Smooth muscle cell (in vitro differentiated cells): ENCODE measurements at regions not wholly inside any gene's neighbourhood (a gene's known extent, or its start where the extent isn't known, plus 50 kb on each side); places are given as distances from the start of the nearest gene placed in this dataset.

Source experiments
- DNase-seq: peaks from one replicate; lab custom pipeline; 2025; ENCODE audit not compliant: unreplicated experiment; lab: John Stamatoyannopoulos, UW
- H2AFZ ChIP-seq: fragments of 200-600 bp; sonication (generic); 2 replicates; pipeline ENCODE4 v1.6.0; 2016; ENCODE audit warnings: antibody characterized with exemption, low read depth, mild to moderate bottlenecking
- H3F3A ChIP-seq: fragments of 200-600 bp; sonication (generic); 2 replicates; pipeline ENCODE4 v1.6.0; 2017; ENCODE audit warnings: antibody characterized with exemption, low read depth
- H3K27ac ChIP-seq: fragments of 200-600 bp; sonication (generic); 2 replicates; pipeline ENCODE4 v1.5.1; 2016; ENCODE audit warnings: low read depth, mild to moderate bottlenecking
- H3K27me3 ChIP-seq: fragments of 200-600 bp; sonication (generic); 2 replicates; pipeline ENCODE4 v1.6.1; 2016; ENCODE audit warnings: low read depth, mild to moderate bottlenecking
- H3K36me3 ChIP-seq: fragments of 200-600 bp; sonication (generic); 2 replicates; pipeline ENCODE4 v1.5.1; 2016; ENCODE audit warnings: low read depth
- H3K4me1 ChIP-seq: fragments of 200-600 bp; sonication (generic); 2 replicates; pipeline ENCODE4 v1.5.1; 2016; ENCODE audit warnings: low read depth
- H3K4me2 ChIP-seq: fragments of 200-600 bp; sonication (generic); 2 replicates; pipeline ENCODE4 v1.6.0; 2016; ENCODE audit warnings: mild to moderate bottlenecking
- H3K4me3 ChIP-seq: fragments of 200-600 bp; sonication (generic); 2 replicates; pipeline ENCODE4 v1.5.1; 2016; ENCODE audit warnings: mild to moderate bottlenecking
- H3K79me2 ChIP-seq: fragments of 200-600 bp; sonication (generic); 2 replicates; pipeline ENCODE4 v1.6.0; 2016; ENCODE audit warnings: low read depth, mild to moderate bottlenecking
- H3K9ac ChIP-seq: fragments of 200-600 bp; sonication (generic); 2 replicates; pipeline ENCODE4 v1.6.0; 2016; ENCODE audit warnings: low read depth
- H3K9me3 ChIP-seq: fragments of 200-600 bp; sonication (generic); replicated peaks from 2 replicates; pipeline ENCODE4 v1.5.1; 2016; ENCODE audit warnings: low read depth
- H4K20me1 ChIP-seq: fragments of 200-600 bp; sonication (generic); 2 replicates; pipeline ENCODE4 v1.6.0; 2016; ENCODE audit warnings: low read depth
- CTCF ChIP-seq: fragments of 200-600 bp; sonication (generic); IDR thresholded peaks from 2 replicates; pipeline ENCODE4 v1.5.1; 2017; ENCODE audit warnings: borderline replicate concordance, mild to moderate bottlenecking, antibody characterized with exemption; ENCODE audit not compliant: insufficient read depth, poor library complexity, severe bottlenecking
- WGBS: methylation state at CpG from one replicate; pipeline ENCODE4 v1.1.7; 2016; ENCODE audit warnings: low lambda C conversion rate; 5-methylcytosine and 5-hydroxymethylcytosine counted together

- no peaks in the 10 kb centered on the region for H3K9me3 ChIP-seq
- H3K79me2 ChIP-seq: no peaks in the 10 kb centered on the region
- H3K27ac ChIP-seq: no peak overlapping the region
- WGBS: 73% methylated on average over 2 of the region's 2 CpGs
- H3K27me3 ChIP-seq: no peaks in the 10 kb centered on the region
- H3K36me3 ChIP-seq: no peaks in the 10 kb centered on the region
- no peaks in the 10 kb centered on the region for H3K4me1 ChIP-seq
- H2AFZ ChIP-seq: no peak overlapping the region
- no peaks in the 10 kb centered on the region for H3F3A ChIP-seq
- H3K4me3 ChIP-seq: no peak overlapping the region
- no peak overlapping the region for H3K4me2 ChIP-seq
- no peaks in the 10 kb centered on the region for H4K20me1 ChIP-seq
- H3K9ac ChIP-seq: no peak overlapping the region
- no peak for TF ChIP-seq CTCF
- DNase-seq: no peak
Observed at GRCh38 chr2:126392889-126393288, 263.1 kb upstream of the GYPC start.

GRCh38 chr2:126399001-126399400, 257.0 kb upstream of the GYPC start:
- Histone ChIP-seq H3K9me3 (no peaks in the 10 kb centered on the region), H3K4me2 (no peak overlapping the region), H3F3A (no peaks in the 10 kb centered on the region), H3K4me1 (no peaks in the 10 kb centered on the region), H4K20me1 (no peaks in the 10 kb centered on the region), H3K9ac (no peak overlapping the region), H3K4me3 (no peak overlapping the region), H3K27ac (no peak overlapping the region), H3K27me3 (no peaks in the 10 kb centered on the region), H3K36me3 (no peaks in the 10 kb centered on the region), H3K79me2 (no peaks in the 10 kb centered on the region), H2AFZ (no peak overlapping the region)
- WGBS: 100% methylated on average over 2 of the region's 2 CpGs
- no peak for DNase-seq
- TF ChIP-seq CTCF: no peak

- H2AFZ ChIP-seq: no peak overlapping the region
- TF ChIP-seq CTCF: no peak
- no peaks in the 10 kb centered on the region for H3K27me3 ChIP-seq
- DNase-seq: no peak
- no peaks in the 10 kb centered on the region for H3K36me3 ChIP-seq
- no peaks in the 10 kb centered on the region for H3K9me3 ChIP-seq
- H3F3A ChIP-seq: no peaks in the 10 kb centered on the region
- no peak overlapping the region for H3K27ac ChIP-seq
- H3K9ac ChIP-seq: no peak overlapping the region
- H4K20me1 ChIP-seq: no peaks in the 10 kb centered on the region
- H3K4me2 ChIP-seq: no peak overlapping the region
- 96% methylated on average over 5 of the region's 5 CpGs for WGBS
- no peak overlapping the region for H3K4me3 ChIP-seq
- H3K4me1 ChIP-seq: no peaks in the 10 kb centered on the region
- H3K79me2 ChIP-seq: no peaks in the 10 kb centered on the region
Observed at GRCh38 chr2:126403039-126403628, 252.8 kb upstream of the GYPC start.

GRCh38 chr2:126406267-126406666, 249.7 kb upstream of the GYPC start:
- H3F3A ChIP-seq: no peaks in the 10 kb centered on the region
- H3K9me3 ChIP-seq: no peaks in the 10 kb centered on the region
- no peaks in the 10 kb centered on the region for H3K79me2 ChIP-seq
- DNase-seq: no peak
- no peak for TF ChIP-seq CTCF
- H3K36me3 ChIP-seq: no peaks in the 10 kb centered on the region
- no peak overlapping the region for H3K4me2 ChIP-seq
- no peak overlapping the region for H2AFZ ChIP-seq
- H3K27ac ChIP-seq: no peak overlapping the region
- no peaks in the 10 kb centered on the region for H3K27me3 ChIP-seq
- H4K20me1 ChIP-seq: no peaks in the 10 kb centered on the region
- no peaks in the 10 kb centered on the region for H3K4me1 ChIP-seq
- no peak overlapping the region for H3K9ac ChIP-seq
- no peak overlapping the region for H3K4me3 ChIP-seq
- WGBS: 84% methylated on average over 4 of the region's 4 CpGs
